H9 (cell line): ENCODE measurements at regions not wholly inside any gene's neighbourhood (a gene's known extent, or its start where the extent isn't known, plus 50 kb on each side); places are given as distances from the start of the nearest gene placed in this dataset.

ENCODE experiments used
- DNase-seq: peaks from one replicate; pipeline ENCODE4 v3.0.0-alpha.2; 2017
- H2AFZ ChIP-seq: one replicate; pipeline ENCODE4 v1.6.1; 2013; ENCODE audit warnings: mild to moderate bottlenecking, low read length, control low read depth, moderate library complexity
- H2AK5ac ChIP-seq: 2 replicates; pipeline ENCODE4 v1.6.1; 2013; ENCODE audit warnings: low read length, control low read depth, mixed read lengths; ENCODE audit not compliant: insufficient read length
- H2BK120ac ChIP-seq: one replicate; pipeline ENCODE4 v1.6.1; 2013; ENCODE audit warnings: low read depth, mild to moderate bottlenecking, low read length, control low read depth, inconsistent platforms; ENCODE audit not compliant: poor library complexity, severe bottlenecking
- H2BK12ac ChIP-seq: 2 replicates; pipeline ENCODE4 v1.6.1; 2013; ENCODE audit warnings: low read length, control low read depth, mixed read lengths, low read depth; ENCODE audit not compliant: insufficient read length
- H2BK15ac ChIP-seq: 2 replicates; pipeline ENCODE4 v1.6.1; 2013; ENCODE audit warnings: low read depth, low read length, control low read depth
- H2BK20ac ChIP-seq: one replicate; pipeline ENCODE4 v1.6.1; 2013; ENCODE audit warnings: low read depth, mild to moderate bottlenecking, low read length, control low read depth, inconsistent platforms; ENCODE audit not compliant: poor library complexity, severe bottlenecking
- H2BK5ac ChIP-seq: 2 replicates; pipeline ENCODE4 v1.6.1; 2013; ENCODE audit warnings: low read length, control low read depth, mixed read lengths; ENCODE audit not compliant: insufficient read length
- H3K14ac ChIP-seq: 2 replicates; pipeline ENCODE4 v1.6.1; 2013; ENCODE audit warnings: low read length, control low read depth; ENCODE audit not compliant: insufficient read depth
- H3K18ac ChIP-seq: 2 replicates; pipeline ENCODE4 v1.6.1; 2013; ENCODE audit warnings: low read depth, mild to moderate bottlenecking, mixed read lengths, low read length, control low read depth; ENCODE audit not compliant: insufficient read length
- H3K23ac ChIP-seq: 2 replicates; pipeline ENCODE4 v1.6.1; 2013; ENCODE audit warnings: low read length, control low read depth, mixed read lengths, low read depth; ENCODE audit not compliant: insufficient read length
- H3K23me2 ChIP-seq: 2 replicates; pipeline ENCODE4 v1.6.1; 2013; ENCODE audit warnings: low read depth, mild to moderate bottlenecking, mixed read lengths, low read length, control low read depth; ENCODE audit not compliant: insufficient read length, poor library complexity, severe bottlenecking
- H3K27ac ChIP-seq: 2 replicates; pipeline ENCODE4 v1.5.1; 2013; ENCODE audit warnings: low read length, control low read depth, mixed read lengths, low read depth; ENCODE audit not compliant: insufficient read length
- H3K27me3 ChIP-seq: 2 replicates; pipeline ENCODE4 v1.6.1; 2013; ENCODE audit warnings: low read length, control low read depth, inconsistent platforms; ENCODE audit not compliant: insufficient read depth
- H3K4ac ChIP-seq: 2 replicates; pipeline ENCODE4 v1.6.1; 2013; ENCODE audit warnings: low read depth, mild to moderate bottlenecking, control low read depth, inconsistent platforms, low read length, moderate library complexity
- H3K4me1 ChIP-seq: 2 replicates; pipeline ENCODE4 v1.6.1; 2013; ENCODE audit warnings: low read length, control low read depth, inconsistent platforms; ENCODE audit not compliant: insufficient read depth
- H3K4me2 ChIP-seq: 2 replicates; pipeline ENCODE4 v1.6.1; 2013; ENCODE audit warnings: low read length, control low read depth, mixed read lengths; ENCODE audit not compliant: insufficient read length, insufficient read depth
- H3K56ac ChIP-seq: 2 replicates; pipeline ENCODE4 v1.6.1; 2013; ENCODE audit warnings: low read depth, mild to moderate bottlenecking, mixed read lengths, low read length, control low read depth; ENCODE audit not compliant: insufficient read length
- H3K79me1 ChIP-seq: 2 replicates; pipeline ENCODE4 v1.6.1; 2013; ENCODE audit warnings: low read depth, mild to moderate bottlenecking, moderate library complexity, low read length, control low read depth, inconsistent platforms; ENCODE audit not compliant: insufficient read depth, poor library complexity, severe bottlenecking
- H3K79me2 ChIP-seq: 2 replicates; pipeline ENCODE4 v1.6.1; 2013; ENCODE audit warnings: low read length, control low read depth, inconsistent platforms; ENCODE audit not compliant: insufficient read depth
- H3K9ac ChIP-seq: 2 replicates; pipeline ENCODE4 v1.6.1; 2013; ENCODE audit warnings: low read length, control low read depth, mixed read lengths; ENCODE audit not compliant: insufficient read length; ENCODE audit errors: extremely low read depth
- H3K9me3 ChIP-seq: one replicate; pipeline ENCODE4 v1.6.1; 2013; ENCODE audit warnings: low read depth, low read length, inconsistent platforms; ENCODE audit not compliant: control insufficient read depth
- H3T11ph ChIP-seq: one replicate; pipeline ENCODE4 v1.6.1; 2013; ENCODE audit warnings: mild to moderate bottlenecking, low read length, control low read depth, inconsistent platforms
- H4K20me1 ChIP-seq: one replicate; pipeline ENCODE4 v1.6.1; 2013; ENCODE audit not compliant: control insufficient read depth, insufficient read length, insufficient read depth
- H4K5ac ChIP-seq: 2 replicates; pipeline ENCODE4 v1.6.1; 2013; ENCODE audit warnings: low read depth, mild to moderate bottlenecking, mixed read lengths, low read length, control low read depth; ENCODE audit not compliant: insufficient read length
- H4K8ac ChIP-seq: replicated peaks from 2 replicates; pipeline ENCODE4 v1.6.1; 2013; ENCODE audit warnings: low read length, control low read depth, mixed read lengths, low read depth; ENCODE audit not compliant: insufficient read length
- H4K91ac ChIP-seq: 2 replicates; pipeline ENCODE4 v1.6.1; 2013; ENCODE audit warnings: low read depth, mild to moderate bottlenecking, moderate library complexity, mixed read lengths, low read length, control low read depth; ENCODE audit not compliant: insufficient read length
- H3K27ac Mint-ChIP-seq, 3 experiments: 2 replicates in 2 of 3; 3 replicates in 1 of 3; pipeline ENCODE4 v1.8.0; 2020 to 2021; ENCODE audit warnings: mixed read lengths in 3 of 3, mild to moderate bottlenecking in 1 of 3, moderate library complexity in 1 of 3
- H3K27me3 Mint-ChIP-seq: 2 replicates; pipeline ENCODE4 v1.8.0; 2021; ENCODE audit warnings: low read depth, mild to moderate bottlenecking, moderate library complexity, mixed read lengths
- H3K36me3 Mint-ChIP-seq, 3 experiments: 2 replicates in 2 of 3; 3 replicates in 1 of 3; pipeline ENCODE4 v1.8.0; 2020 to 2021; ENCODE audit warnings: low read depth in 3 of 3, mixed read lengths in 3 of 3; ENCODE audit not compliant: insufficient read depth in 1 of 3
- H3K4me1 Mint-ChIP-seq, 2 experiments: 2 replicates each; pipeline ENCODE4 v1.8.0; 2020; ENCODE audit warnings: mixed read lengths in 2 of 2
- H3K4me3 Mint-ChIP-seq, 2 experiments: 2 replicates in 1 of 2; 3 replicates in 1 of 2; pipeline ENCODE4 v1.8.0; 2020 to 2021; ENCODE audit warnings: mild to moderate bottlenecking in 2 of 2, mixed read lengths in 2 of 2, moderate library complexity in 1 of 2
- H3K9me3 Mint-ChIP-seq, 2 experiments: 2 replicates in 1 of 2; 3 replicates in 1 of 2; pipeline ENCODE4 v1.8.0; 2020; ENCODE audit warnings: mild to moderate bottlenecking in 2 of 2, mixed read lengths in 2 of 2, moderate library complexity in 1 of 2
- CTCF ChIP-seq: fragments of 200-600 bp; sonication (generic); conservative IDR thresholded peaks from 3 replicates; pipeline ENCODE4 v1.8.0; 2021; ENCODE audit warnings: antibody characterized with exemption, mild to moderate bottlenecking
- WGBS: extraction: QIAGEN DNeasy Blood & Tissue Kit; methylation state at CpG from one replicate; pipeline ENCODE4 v1.1.7; 2013; ENCODE audit warnings: missing lambda C conversion rate, low lambda C conversion rate, mixed read lengths; ENCODE audit not compliant: insufficient read length; ENCODE audit errors: extremely low coverage; 5-methylcytosine and 5-hydroxymethylcytosine counted together

GRCh38 chr17:15122857-15123256 is 142.3 kb downstream of the PMP22 start:
- no peak overlapping the region for H3K4me3 Mint-ChIP-seq
- Histone ChIP-seq H3K9me3 (no peaks in the 10 kb centered on the region), H3K79me1 (no peaks in the 10 kb centered on the region), H2AK5ac (no peak overlapping the region), H3K4me1 (no peaks in the 10 kb centered on the region; the same call in 1 of the 2 replicates), H4K8ac (no peak overlapping the region), H3K56ac (no peak overlapping the region), H3K27me3 (no peaks in the 10 kb centered on the region), H2AFZ (no peak overlapping the region), H3K23me2 (no peaks in the 10 kb centered on the region), H4K5ac (no peak overlapping the region), H3K27ac (no peak overlapping the region), H3T11ph (no peak overlapping the region), H2BK5ac (no peak overlapping the region), H4K20me1 (no peaks in the 10 kb centered on the region), H2BK12ac (no peak overlapping the region), H3K14ac (no peak overlapping the region), H3K18ac (no peak overlapping the region), H2BK15ac (no peak overlapping the region), H3K79me2 (no peaks in the 10 kb centered on the region), H3K4ac (no peak overlapping the region), H4K91ac (no peak overlapping the region), H2BK20ac (no peak overlapping the region), H3K23ac (no peak overlapping the region), H2BK120ac (no peak overlapping the region), H3K4me2 (no peak overlapping the region), H3K9ac (no peak overlapping the region)
- TF ChIP-seq CTCF: no peak
- H3K27ac Mint-ChIP-seq: no peak overlapping the region; a peak in 1 of 7 replicates
- no peaks in the 10 kb centered on the region; a peak in 1 of 5 replicates for H3K9me3 Mint-ChIP-seq
- H3K27me3 Mint-ChIP-seq: no peaks in the 10 kb centered on the region; the same call in none of the 2 replicates
- peaks cover 0 to 5% (median 0%) of the 10 kb centered on the region in 3 experiments; a peak in 1 of 7 replicates for H3K36me3 Mint-ChIP-seq
- peaks cover 5 to 13% of the 10 kb centered on the region in 2 experiments for H3K4me1 Mint-ChIP-seq
- no CpG with 5 or more reads among the region's 4 CpGs for WGBS
- no peak for DNase-seq
